T-cell (primary cell): ENCODE measurements at regions not wholly inside any gene's neighbourhood (a gene's known extent, or its start where the extent isn't known, plus 50 kb on each side); places are given as distances from the start of the nearest gene placed in this dataset.

Experiments used
- ATAC-seq, 4 experiments: fragments of 200-7000 bp in 3 of 4; fragments of 150-1000 bp in 1 of 4; cut with Tn5 transposase; replicated peaks in 1 of 4; 1 replicate in 3 of 4; 2 replicates in 1 of 4; pipeline ENCODE4 v1.10.0; 2021; ENCODE audit warnings: moderate library complexity in 3 of 4, mild to moderate bottlenecking in 2 of 4, moderate number of reproducible peaks in 1 of 4
- CTCF ChIA-PET, 2 donors: fragments of 300-600 bp; sonication (Branson Sonifier 250); formaldehyde crosslinking; loops; one replicate each; lab custom pipeline; 2022; ENCODE audit warnings: antibody characterized with exemption in 2 of 2; lab: Charles Lee
- POLR2A ChIA-PET, 2 donors: fragments of 300-600 bp; sonication (Branson Sonifier 250); formaldehyde crosslinking; loops; one replicate each; lab custom pipeline; 2022; ENCODE audit warnings: antibody characterized with exemption in 2 of 2; lab: Charles Lee
- DNase-seq, 35 experiments: peaks; one replicate each; pipeline versions ENCODE4 v3.0.0 to v3.0.0-alpha.2; 2013 to 2023
- H3K27ac ChIP-seq: one replicate; pipeline ENCODE4 v1.5.1; 2013; ENCODE audit warnings: low read length
- H3K27me3 ChIP-seq, 2 experiments: replicated peaks in 1 of 2; 1 replicate in 1 of 2; 2 replicates in 1 of 2; pipeline versions ENCODE4 v1.6.1 to v1.7.0; 2013; ENCODE audit warnings: low read length in 1 of 2, mixed read lengths in 1 of 2; ENCODE audit not compliant: control insufficient read depth in 2 of 2, insufficient read depth in 2 of 2; ENCODE audit errors: extremely low read depth in 1 of 2
- H3K36me3 ChIP-seq, 2 donors: 1 replicate in 1 of 2; 2 replicates in 1 of 2; pipeline versions ENCODE4 v1.6.1 to v1.7.0; 2013; ENCODE audit warnings: low read length in 1 of 2; ENCODE audit not compliant: control insufficient read depth in 2 of 2, insufficient read depth in 1 of 2; ENCODE audit errors: extremely low read depth in 1 of 2
- H3K4me1 ChIP-seq, 2 experiments: 1 replicate in 1 of 2; 2 replicates in 1 of 2; pipeline versions ENCODE4 v1.6.1 to v1.7.0; 2013; ENCODE audit warnings: low read length in 2 of 2, mixed read lengths in 1 of 2; ENCODE audit not compliant: insufficient read depth in 2 of 2, control insufficient read depth in 1 of 2; ENCODE audit errors: extremely low read depth in 1 of 2
- H3K4me3 ChIP-seq, 2 donors: 1 replicate in 1 of 2; 2 replicates in 1 of 2; pipeline versions ENCODE4 v1.5.1 to v1.7.0; 2013; ENCODE audit warnings: mild to moderate bottlenecking in 2 of 2, low read length in 1 of 2, moderate library complexity in 1 of 2; ENCODE audit not compliant: control insufficient read depth in 1 of 2; ENCODE audit errors: extremely low read depth in 1 of 2
- H3K9me3 ChIP-seq: 2 replicates; pipeline ENCODE4 v1.7.0; 2013
- H3K27ac Mint-ChIP-seq, 2 donors: one replicate each; pipeline ENCODE4 v1.8.0; 2020 to 2021; ENCODE audit warnings: mild to moderate bottlenecking in 2 of 2, mixed read lengths in 2 of 2
- H3K27me3 Mint-ChIP-seq, 2 donors: one replicate each; pipeline ENCODE4 v1.8.0; 2021 to 2022; ENCODE audit warnings: mixed read lengths in 2 of 2
- H3K36me3 Mint-ChIP-seq: one replicate; pipeline ENCODE4 v1.8.0; 2021; ENCODE audit warnings: mixed read lengths
- H3K4me1 Mint-ChIP-seq, 3 donors: one replicate each; pipeline ENCODE4 v1.8.0; 2020 to 2022; ENCODE audit warnings: mixed read lengths in 3 of 3, mild to moderate bottlenecking in 1 of 3
- H3K4me3 Mint-ChIP-seq, 3 donors: one replicate each; pipeline ENCODE4 v1.8.0; 2020 to 2022; ENCODE audit warnings: mild to moderate bottlenecking in 3 of 3, mixed read lengths in 3 of 3, moderate library complexity in 3 of 3
- H3K9me3 Mint-ChIP-seq, 3 donors: one replicate each; pipeline ENCODE4 v1.8.0; 2020 to 2022; ENCODE audit warnings: mixed read lengths in 3 of 3
- WGBS: methylation state at CpG from one replicate; pipeline ENCODE4 v1.1.5; 2013; ENCODE audit warnings: missing lambda C conversion rate; ENCODE audit not compliant: insufficient coverage; 5-methylcytosine and 5-hydroxymethylcytosine counted together

DNA sequence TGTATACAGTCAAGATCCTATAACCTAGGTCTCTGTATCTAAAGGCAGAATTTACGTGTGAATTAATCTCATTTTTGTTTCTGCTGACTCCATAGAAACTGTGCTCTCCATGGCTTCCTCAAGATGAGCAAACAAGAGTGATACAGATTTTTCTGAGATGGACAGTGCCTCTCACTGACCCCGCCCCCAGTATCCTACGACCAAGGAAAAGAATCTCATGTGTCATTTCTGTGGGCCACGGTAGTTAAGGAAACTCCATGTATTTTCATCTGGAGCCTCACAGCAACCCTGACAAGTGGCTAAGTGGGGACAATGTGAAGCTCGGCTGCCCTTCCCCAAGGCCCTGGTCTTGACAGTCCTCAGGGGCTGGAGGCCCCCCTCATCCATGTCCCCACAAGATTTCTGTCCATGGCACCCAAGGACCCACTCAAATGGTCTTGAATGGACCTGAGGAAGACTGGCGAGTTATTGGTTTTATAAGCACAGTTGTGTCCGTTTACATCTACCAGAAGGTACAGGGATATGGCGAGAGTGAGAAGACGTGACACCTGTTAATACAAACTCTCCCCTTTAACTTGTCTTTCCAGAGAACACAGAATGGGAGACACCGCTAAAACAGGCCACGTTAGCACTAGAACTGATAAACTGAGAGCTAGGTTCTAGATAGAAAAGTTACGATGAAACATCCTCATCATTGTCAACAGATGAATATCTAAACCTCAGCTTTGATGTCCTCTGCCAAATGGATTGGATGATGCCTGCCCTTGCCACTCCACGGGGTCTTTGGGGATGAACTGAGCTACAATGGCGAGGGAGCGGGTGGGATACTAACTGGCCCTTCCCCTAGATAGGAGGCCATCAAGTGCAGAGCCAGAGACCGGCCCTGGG lies 108.4 kb upstream of the EGLN3 start:
- ChIA-PET POLR2A (interaction anchor here in 1 of 2 donors (0.6 kb wide), 1 partner anchor 41 kb away, joined by 3 read pairs; no protein-coding TSS in a partner anchor), CTCF (no interaction called here)
- peaks cover 0 to 11% of the 10 kb centered on the region in 2 experiments for H3K27me3 ChIP-seq
- H3K4me1 ChIP-seq: peaks cover 2 to 12% of the 10 kb centered on the region in 2 experiments
- Mint-ChIP-seq H3K9me3 (no peaks in the 10 kb centered on the region), H3K36me3 (no peaks in the 10 kb centered on the region), H3K4me3 (peak overlapping the region; percentile 69 to 87 (median 75)), H3K27ac (peak overlapping the region in 1 of 2 donors; percentile 66), H3K4me1 (peaks cover 6 to 18% (median 10%) of the 10 kb centered on the region in 3 donors), H3K27me3 (peaks cover 8 to 10% of the 10 kb centered on the region in 2 donors)
- H3K36me3 ChIP-seq: no peaks in the 10 kb centered on the region
- ATAC-seq (no peak), DNase-seq (no peak)
- H3K4me3 ChIP-seq: peak overlapping the region; percentile 43 to 82
- no peaks in the 10 kb centered on the region for H3K9me3 ChIP-seq
- WGBS: 85% methylated on average over 9 of the region's 16 CpGs
- H3K27ac ChIP-seq: no peak overlapping the region

DNA sequence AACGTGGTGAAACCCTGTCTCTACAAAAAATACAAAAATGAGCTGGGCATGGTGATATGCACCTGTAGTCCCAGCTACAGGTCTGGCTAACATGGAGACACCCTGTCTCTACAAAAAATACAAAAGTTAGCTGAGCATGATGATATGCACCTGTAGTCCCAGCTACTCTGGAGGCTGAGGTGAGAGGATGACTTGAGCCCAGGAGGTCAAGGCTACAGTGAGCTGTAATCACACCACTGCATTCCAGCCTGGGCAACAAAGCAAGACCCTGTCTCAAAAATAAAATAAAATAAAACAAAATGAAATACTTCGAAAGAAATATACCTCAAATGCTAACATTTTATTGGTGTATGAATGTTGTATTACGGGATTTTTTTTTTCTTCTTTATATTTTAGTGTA lies 107.6 kb upstream of the EGLN3 start:
- Histone ChIP-seq H3K4me1 (peaks cover 2 to 12% of the 10 kb centered on the region in 2 experiments), H3K27ac (no peak overlapping the region), H3K9me3 (no peaks in the 10 kb centered on the region), H3K27me3 (peaks cover 0 to 11% of the 10 kb centered on the region in 2 experiments), H3K4me3 (no peak overlapping the region), H3K36me3 (no peaks in the 10 kb centered on the region)
- WGBS: 83% methylated on average over 1 of the region's 3 CpGs
- Mint-ChIP-seq H3K36me3 (no peaks in the 10 kb centered on the region), H3K4me1 (peaks cover 6 to 24% (median 12%) of the 10 kb centered on the region in 3 donors), H3K9me3 (no peaks in the 10 kb centered on the region), H3K27ac (no peak overlapping the region), H3K27me3 (peaks cover 8 to 10% of the 10 kb centered on the region in 2 donors), H3K4me3 (no peak overlapping the region)
- POLR2A ChIA-PET: no interaction called here
- no peak for ATAC-seq
- CTCF ChIA-PET: interaction anchor here in 1 of 2 donors (1.0 kb wide), 1 partner anchor 9 kb away, joined by 3 read pairs; no protein-coding TSS in a partner anchor
- DNase-seq: no peak

DNA sequence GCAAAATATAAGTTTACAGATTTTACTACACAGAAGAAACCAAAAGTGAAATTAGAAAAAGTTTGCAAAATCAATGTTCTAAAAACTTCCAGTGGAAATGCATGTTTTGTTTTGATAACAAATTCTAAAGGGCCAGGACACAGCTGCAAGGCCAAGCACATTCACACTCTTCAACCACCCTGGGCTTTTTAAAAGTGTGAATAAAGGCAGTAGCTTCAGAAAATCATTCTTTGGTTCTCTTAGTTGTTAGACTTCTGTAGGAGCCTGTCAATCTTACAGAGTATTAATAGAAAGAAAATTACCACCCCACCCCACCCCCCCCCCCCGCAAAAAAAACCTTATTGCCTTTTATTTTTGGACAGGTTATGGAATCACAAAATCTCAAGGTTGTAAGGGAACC lies 105.2 kb upstream of the EGLN3 start:
- H3K4me1 Mint-ChIP-seq: peaks cover 23 to 45% (median 28%) of the 10 kb centered on the region in 3 donors
- POLR2A ChIA-PET: no interaction called here
- peaks cover 11 to 21% of the 10 kb centered on the region in 2 experiments for H3K4me1 ChIP-seq
- WGBS: no CpG with 5 or more reads among the region's 1 CpG
- CTCF ChIA-PET: no interaction called here
- DNase-seq (no peak), ATAC-seq (no peak)
- H3K4me3 ChIP-seq: no peak overlapping the region
- no peak overlapping the region for H3K27ac Mint-ChIP-seq
- H3K36me3 ChIP-seq: no peaks in the 10 kb centered on the region
- H3K36me3 Mint-ChIP-seq: no peaks in the 10 kb centered on the region
- H3K4me3 Mint-ChIP-seq: no peak overlapping the region
- H3K9me3 ChIP-seq: no peaks in the 10 kb centered on the region
- H3K27me3 ChIP-seq: peaks cover 0 to 15% of the 10 kb centered on the region in 2 experiments
- peaks cover 3 to 7% of the 10 kb centered on the region in 2 donors for H3K27me3 Mint-ChIP-seq
- H3K9me3 Mint-ChIP-seq: no peaks in the 10 kb centered on the region
- no peak overlapping the region for H3K27ac ChIP-seq

DNA sequence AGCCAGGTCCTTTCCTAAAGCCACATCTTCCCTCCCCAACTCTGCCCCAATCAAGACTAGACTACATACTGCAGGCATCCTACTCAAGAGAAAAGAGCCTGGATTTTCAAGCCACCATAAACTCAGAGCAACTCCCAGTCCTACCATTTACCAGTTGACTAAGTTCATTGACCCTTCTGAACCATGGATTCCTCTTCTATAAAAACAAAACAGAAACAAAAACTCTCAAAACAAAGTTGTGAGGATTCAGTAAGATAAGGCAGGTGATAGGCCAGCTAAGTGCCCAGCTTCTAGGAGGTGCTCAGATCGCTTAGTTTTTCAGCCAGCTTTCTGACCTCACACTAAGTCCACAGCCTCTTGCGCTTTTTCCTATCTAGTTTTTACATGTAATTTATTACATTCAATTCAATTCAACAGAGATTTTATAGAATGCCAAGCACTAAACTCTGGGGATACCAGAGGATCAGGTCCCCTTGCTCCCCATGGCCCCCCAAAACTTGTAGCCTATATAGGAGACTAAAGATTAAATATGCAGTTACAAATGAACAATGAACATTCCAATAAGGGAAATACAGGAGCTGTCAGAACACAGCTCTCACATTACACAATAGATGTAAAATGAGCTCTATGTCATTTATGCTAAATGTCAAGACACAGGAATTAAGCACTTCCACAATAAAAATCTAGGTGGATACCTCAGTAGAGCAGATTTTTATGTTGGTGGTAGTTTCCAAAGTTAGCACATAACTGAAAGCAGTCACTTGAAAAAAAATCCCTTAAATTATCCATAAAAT lies 104.5 kb upstream of the EGLN3 start:
- H3K27ac ChIP-seq: no peak overlapping the region
- no peaks in the 10 kb centered on the region for H3K9me3 Mint-ChIP-seq
- CTCF ChIA-PET: interaction anchor here in 1 of 2 donors (0.7 kb wide), 1 partner anchor 33 kb away, joined by 9 read pairs; no protein-coding TSS in a partner anchor
- no peaks in the 10 kb centered on the region for H3K36me3 ChIP-seq
- ATAC-seq (no peak), DNase-seq (no peak)
- 100% methylated on average over 1 of the region's 2 CpGs for WGBS
- H3K4me1 Mint-ChIP-seq: peaks cover 25 to 46% (median 28%) of the 10 kb centered on the region in 3 donors
- H3K27me3 Mint-ChIP-seq: peaks cover 0 to 3% of the 10 kb centered on the region in 2 donors
- no peak overlapping the region for H3K27ac Mint-ChIP-seq
- no peaks in the 10 kb centered on the region for H3K9me3 ChIP-seq
- no peaks in the 10 kb centered on the region for H3K36me3 Mint-ChIP-seq
- H3K27me3 ChIP-seq: peaks cover 0 to 11% of the 10 kb centered on the region in 2 experiments
- no peak overlapping the region for H3K4me3 Mint-ChIP-seq
- POLR2A ChIA-PET: no interaction called here
- H3K4me1 ChIP-seq: peaks cover 11 to 15% of the 10 kb centered on the region in 2 experiments
- no peak overlapping the region for H3K4me3 ChIP-seq

DNA sequence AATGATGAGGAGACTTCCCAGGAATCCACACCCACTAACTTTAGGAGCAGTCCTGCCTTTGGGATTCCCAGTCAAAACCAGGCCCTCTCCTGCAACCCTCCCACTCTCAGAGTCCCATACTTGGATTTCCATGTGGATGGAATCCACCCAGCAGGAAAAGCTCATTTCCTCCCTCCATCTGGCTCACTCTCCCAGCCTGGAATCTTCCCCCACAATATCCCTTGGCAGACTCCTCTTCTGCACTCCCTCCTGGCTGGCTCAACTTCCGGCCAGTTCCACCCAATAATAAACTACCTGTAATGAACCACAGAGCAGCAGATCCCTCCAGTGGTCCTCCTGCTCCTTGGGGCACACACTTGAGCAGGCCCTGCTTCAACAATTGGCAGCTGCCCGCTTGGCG lies 102.8 kb upstream of the EGLN3 start:
- H3K27me3 ChIP-seq: peaks cover 0 to 6% of the 10 kb centered on the region in 2 experiments
- H3K9me3 ChIP-seq: no peaks in the 10 kb centered on the region
- H3K36me3 Mint-ChIP-seq: no peaks in the 10 kb centered on the region
- ATAC-seq: no peak
- H3K4me1 ChIP-seq: peaks cover 9 to 13% of the 10 kb centered on the region in 2 experiments
- H3K27ac Mint-ChIP-seq: no peak overlapping the region
- H3K27ac ChIP-seq: no peak overlapping the region
- no peak overlapping the region for H3K4me3 ChIP-seq
- WGBS: 80% methylated on average over 1 of the region's 3 CpGs
- H3K9me3 Mint-ChIP-seq: no peaks in the 10 kb centered on the region
- no peak overlapping the region for H3K4me3 Mint-ChIP-seq
- CTCF ChIA-PET: interaction anchor here in 1 of 2 donors (0.6 kb wide), 1 partner anchor 16 kb away, joined by 3 read pairs; no protein-coding TSS in a partner anchor
- H3K27me3 Mint-ChIP-seq: no peaks in the 10 kb centered on the region
- POLR2A ChIA-PET: no interaction called here
- no peak for DNase-seq
- no peaks in the 10 kb centered on the region for H3K36me3 ChIP-seq
- peaks cover 30 to 45% (median 33%) of the 10 kb centered on the region in 3 donors for H3K4me1 Mint-ChIP-seq

DNA sequence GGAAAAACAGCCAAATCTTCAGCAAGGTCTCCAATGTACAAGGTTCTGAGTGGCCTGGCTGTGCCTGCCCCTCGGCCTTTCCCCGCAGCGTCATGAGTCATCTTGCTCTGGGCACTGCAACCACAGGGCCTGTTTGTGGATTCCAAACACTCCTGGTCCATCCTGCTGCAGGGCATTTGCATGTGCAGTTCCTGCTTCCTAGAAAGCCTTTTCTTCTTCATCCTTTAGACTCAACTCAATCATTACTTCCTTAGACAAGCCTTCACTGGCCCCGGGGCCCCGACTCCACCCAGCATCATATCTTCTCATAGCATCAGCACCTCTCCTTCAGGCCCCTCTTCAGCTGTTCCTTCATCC lies 101.8 kb upstream of the EGLN3 start:
- Histone ChIP-seq H3K27ac (no peak overlapping the region), H3K9me3 (no peaks in the 10 kb centered on the region), H3K4me3 (no peak overlapping the region), H3K36me3 (no peaks in the 10 kb centered on the region), H3K4me1 (peaks cover 9 to 13% of the 10 kb centered on the region in 2 experiments), H3K27me3 (peaks cover 0 to 4% of the 10 kb centered on the region in 2 experiments)
- ChIA-PET POLR2A (no interaction called here), CTCF (no interaction called here)
- H3K27me3 Mint-ChIP-seq: no peaks in the 10 kb centered on the region
- H3K27ac Mint-ChIP-seq: peak overlapping the region in 1 of 2 donors; percentile 6
- DNase-seq (no peak), ATAC-seq (no peak)
- WGBS: 79% methylated on average over 3 of the region's 5 CpGs
- no peaks in the 10 kb centered on the region for H3K36me3 Mint-ChIP-seq
- H3K9me3 Mint-ChIP-seq: no peaks in the 10 kb centered on the region
- peak overlapping the region in 1 of 3 donors; percentile 42 for H3K4me3 Mint-ChIP-seq
- H3K4me1 Mint-ChIP-seq: peaks cover 30 to 45% (median 33%) of the 10 kb centered on the region in 3 donors
